DOHH2 (cell line): ENCODE measurements at regions not wholly inside any gene's neighbourhood (a gene's known extent, or its start where the extent isn't known, plus 50 kb on each side); places are given as distances from the start of the nearest gene placed in this dataset.

Experiments
- H3F3A ChIP-seq: fragments of 200-600 bp; sonication (generic), shearing (Covaris generic); 2 replicates; pipeline ENCODE4 v1.6.0; 2016; ENCODE audit warnings: antibody characterized with exemption, mild to moderate bottlenecking; ENCODE audit not compliant: control insufficient read depth, insufficient read depth
- H3K27ac ChIP-seq: fragments of 200-600 bp; sonication (generic); 2 replicates; pipeline ENCODE4 v1.5.1; 2014; ENCODE audit warnings: low read depth, mild to moderate bottlenecking, low read length, moderate library complexity
- H3K27me3 ChIP-seq: fragments of 200-600 bp; sonication (generic); 2 replicates; pipeline ENCODE4 v1.6.1; 2014; ENCODE audit warnings: mild to moderate bottlenecking, low read length, mixed read lengths; ENCODE audit not compliant: control insufficient read depth
- H3K36me3 ChIP-seq: fragments of 200-600 bp; sonication (generic); 2 replicates; pipeline ENCODE4 v1.6.1; 2014; ENCODE audit warnings: mild to moderate bottlenecking, low read length, moderate library complexity, mixed read lengths; ENCODE audit not compliant: control insufficient read depth
- H3K4me1 ChIP-seq: fragments of 200-600 bp; sonication (generic); 2 replicates; pipeline ENCODE4 v1.6.1; 2014; ENCODE audit warnings: mild to moderate bottlenecking, low read length, mixed read lengths; ENCODE audit not compliant: control insufficient read depth
- H3K4me2 ChIP-seq: fragments of 200-600 bp; sonication (generic); 2 replicates; pipeline ENCODE4 v1.6.0; 2014; ENCODE audit warnings: mild to moderate bottlenecking, low read length, moderate library complexity
- H3K4me3 ChIP-seq: fragments of 200-600 bp; sonication (generic); 2 replicates; pipeline ENCODE4 v1.5.1; 2014; ENCODE audit warnings: mild to moderate bottlenecking, low read length, mixed read lengths
- H3K79me2 ChIP-seq: fragments of 200-600 bp; sonication (generic); 2 replicates; pipeline ENCODE4 v1.6.1; 2014; ENCODE audit warnings: mild to moderate bottlenecking, low read length, mixed read lengths; ENCODE audit not compliant: control insufficient read depth
- H3K9me2 ChIP-seq: fragments of 200-600 bp; sonication (generic); replicated peaks from 2 replicates; pipeline ENCODE4 v1.6.1; 2014; ENCODE audit warnings: mild to moderate bottlenecking, low read length, mixed read lengths; ENCODE audit not compliant: control insufficient read depth
- H3K9me3 ChIP-seq: fragments of 200-600 bp; sonication (generic); 2 replicates; pipeline ENCODE4 v1.6.1; 2014; ENCODE audit warnings: antibody characterized with exemption, low read length, mixed read lengths; ENCODE audit not compliant: control insufficient read depth, insufficient read depth
- H4K20me1 ChIP-seq: fragments of 200-600 bp; sonication (generic); 2 replicates; pipeline ENCODE4 v1.6.0; 2014; ENCODE audit warnings: low read depth, mild to moderate bottlenecking, antibody characterized with exemption, low read length, moderate library complexity; ENCODE audit not compliant: control insufficient read depth, insufficient read depth
- EZH2phosphoT487 ChIP-seq: fragments of 200-600 bp; sonication (generic); IDR thresholded peaks from 2 replicates; pipeline ENCODE4 v1.6.1; 2017; ENCODE audit warnings: borderline replicate concordance, mild to moderate bottlenecking, antibody characterized with exemption, low read length, moderate library complexity, mixed read lengths
- TF ChIP-seq, protein P1 (sequence below): fragments of 200-600 bp; sonication (generic); IDR thresholded peaks from one replicate; pipeline ENCODE4 v1.5.1; 2014; ENCODE audit warnings: antibody characterized with exemption, mild to moderate bottlenecking, low read depth, low read length; ENCODE audit not compliant: poor library complexity, severe bottlenecking

DNA sequence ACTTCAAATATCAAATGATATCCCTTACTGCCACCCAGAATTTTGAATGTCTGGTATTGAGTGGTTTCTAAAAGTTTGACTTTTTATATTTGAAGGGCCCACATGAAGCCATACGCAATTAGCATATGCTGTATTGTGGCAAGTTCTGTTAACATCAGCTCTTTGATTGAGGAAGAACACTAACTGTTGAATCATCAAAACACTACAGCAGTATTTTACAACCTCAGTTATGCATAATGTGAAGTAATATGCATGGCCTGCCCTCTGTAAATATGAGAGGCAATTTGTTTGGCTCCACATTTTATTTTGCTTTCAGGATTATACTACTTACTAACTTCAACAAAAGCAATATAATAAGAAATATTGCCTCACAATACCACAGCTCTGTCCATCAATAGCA is 62.2 kb upstream of the DMD start:
- no peaks in the 10 kb centered on the region for H3K9me2 ChIP-seq
- no peak overlapping the region for H3K27ac ChIP-seq
- no peaks in the 10 kb centered on the region for H3K79me2 ChIP-seq
- H4K20me1 ChIP-seq: no peaks in the 10 kb centered on the region
- H3K4me2 ChIP-seq: no peak overlapping the region
- no peaks in the 10 kb centered on the region for H3K36me3 ChIP-seq
- no peak overlapping the region for H3K4me3 ChIP-seq
- H3K4me1 ChIP-seq: no peaks in the 10 kb centered on the region
- no peaks in the 10 kb centered on the region for H3K27me3 ChIP-seq
- H3K9me3 ChIP-seq: no peaks in the 10 kb centered on the region
- TF ChIP-seq, protein P1, sequence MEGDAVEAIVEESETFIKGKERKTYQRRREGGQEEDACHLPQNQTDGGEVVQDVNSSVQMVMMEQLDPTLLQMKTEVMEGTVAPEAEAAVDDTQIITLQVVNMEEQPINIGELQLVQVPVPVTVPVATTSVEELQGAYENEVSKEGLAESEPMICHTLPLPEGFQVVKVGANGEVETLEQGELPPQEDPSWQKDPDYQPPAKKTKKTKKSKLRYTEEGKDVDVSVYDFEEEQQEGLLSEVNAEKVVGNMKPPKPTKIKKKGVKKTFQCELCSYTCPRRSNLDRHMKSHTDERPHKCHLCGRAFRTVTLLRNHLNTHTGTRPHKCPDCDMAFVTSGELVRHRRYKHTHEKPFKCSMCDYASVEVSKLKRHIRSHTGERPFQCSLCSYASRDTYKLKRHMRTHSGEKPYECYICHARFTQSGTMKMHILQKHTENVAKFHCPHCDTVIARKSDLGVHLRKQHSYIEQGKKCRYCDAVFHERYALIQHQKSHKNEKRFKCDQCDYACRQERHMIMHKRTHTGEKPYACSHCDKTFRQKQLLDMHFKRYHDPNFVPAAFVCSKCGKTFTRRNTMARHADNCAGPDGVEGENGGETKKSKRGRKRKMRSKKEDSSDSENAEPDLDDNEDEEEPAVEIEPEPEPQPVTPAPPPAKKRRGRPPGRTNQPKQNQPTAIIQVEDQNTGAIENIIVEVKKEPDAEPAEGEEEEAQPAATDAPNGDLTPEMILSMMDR: no peak
- TF ChIP-seq EZH2phosphoT487: no peak
- no peaks in the 10 kb centered on the region for H3F3A ChIP-seq

DNA sequence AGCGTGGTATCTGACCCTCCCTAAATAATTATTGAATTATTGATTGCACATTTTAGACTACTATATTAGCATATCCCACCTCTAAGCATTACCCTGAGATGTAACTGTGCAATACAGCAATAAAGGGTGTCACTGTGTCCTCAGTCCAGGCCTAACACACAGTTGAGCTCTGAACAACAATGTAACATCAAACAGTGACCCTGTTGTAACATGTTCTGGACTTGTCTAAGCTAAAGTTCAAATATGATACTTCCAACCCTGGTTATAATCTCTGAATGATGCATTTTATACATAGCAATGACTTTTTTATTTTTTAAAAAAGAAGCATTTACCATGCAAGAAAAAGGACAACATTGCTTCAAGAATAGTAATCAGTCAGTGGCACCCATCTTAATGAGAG is 61.6 kb upstream of the DMD start:
- Histone ChIP-seq H3K9me2 (no peaks in the 10 kb centered on the region), H3K4me2 (no peak overlapping the region), H3K4me3 (no peak overlapping the region), H3K9me3 (no peaks in the 10 kb centered on the region), H3K79me2 (no peaks in the 10 kb centered on the region), H3K36me3 (no peaks in the 10 kb centered on the region), H3F3A (no peaks in the 10 kb centered on the region), H4K20me1 (no peaks in the 10 kb centered on the region), H3K27me3 (no peaks in the 10 kb centered on the region), H3K27ac (no peak overlapping the region), H3K4me1 (no peaks in the 10 kb centered on the region)
- TF ChIP-seq, protein P1: no peak
- TF ChIP-seq EZH2phosphoT487: no peak
